ENCODE measurements at regions not wholly inside any gene's neighbourhood (a gene's known extent, or its start where the extent isn't known, plus 50 kb on each side); places are given as distances from the start of the nearest gene placed in this dataset.
"Not testable (repeated sequence)": the region's sequence is repeated elsewhere in the genome, so short reads cannot be mapped to it uniquely, and the experiment has no call there.

DNA sequence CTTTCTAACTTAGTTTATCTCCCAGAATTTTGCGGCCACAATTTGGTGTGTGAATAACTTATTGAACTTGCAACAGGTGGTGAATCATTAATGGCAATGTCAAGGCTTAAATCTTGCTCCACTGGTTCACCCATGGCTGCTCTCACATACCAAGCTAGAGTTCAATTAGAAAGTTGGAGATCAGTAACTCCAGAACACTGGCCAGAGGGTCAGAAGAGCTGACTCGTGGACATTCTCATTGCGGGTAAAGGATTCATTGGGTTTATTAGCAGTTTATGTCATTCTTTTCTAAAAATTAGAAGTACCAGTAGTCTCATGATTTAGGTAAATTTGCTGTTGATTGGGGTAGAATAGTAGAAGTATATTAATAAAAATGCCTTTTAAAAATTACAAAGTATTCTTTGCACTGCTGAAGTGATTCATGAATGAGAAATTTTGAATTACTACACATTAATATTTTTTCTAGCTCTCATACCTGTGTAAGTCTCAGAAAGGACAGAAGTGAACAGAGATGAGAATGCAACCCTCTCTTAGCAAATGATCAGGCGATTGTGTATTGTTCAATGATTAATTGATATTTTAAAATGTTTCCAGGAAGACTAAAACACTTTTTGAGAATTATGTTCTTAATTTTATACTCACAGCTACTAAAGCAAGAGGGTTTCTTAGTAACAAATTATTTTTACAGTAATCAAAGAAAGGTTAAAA is 142.0 kb downstream of the SYT15 start:
- ATAC-seq (replicated peaks in 6 of 8); H3K4me3 ChIP-seq; H3K4me1 ChIP-seq (replicated peaks in 1 of 2); H3K27ac ChIP-seq; in situ Hi-C loops (cut with MboI; ENCODE audit: low pct_unique_long_range_greater_than_20kb in 2 of 9, low sequenced_read_pairs in 9 of 9, unreplicated experiment in 9 of 9): not testable (repeated sequence)
- 0 to 100% (median 50%) methylated on average over 1 to 2 of the region's 4 CpGs; no CpG with 5 or more reads in 5 of the 10 experiments for WGBS, 10 experiments

DNA sequence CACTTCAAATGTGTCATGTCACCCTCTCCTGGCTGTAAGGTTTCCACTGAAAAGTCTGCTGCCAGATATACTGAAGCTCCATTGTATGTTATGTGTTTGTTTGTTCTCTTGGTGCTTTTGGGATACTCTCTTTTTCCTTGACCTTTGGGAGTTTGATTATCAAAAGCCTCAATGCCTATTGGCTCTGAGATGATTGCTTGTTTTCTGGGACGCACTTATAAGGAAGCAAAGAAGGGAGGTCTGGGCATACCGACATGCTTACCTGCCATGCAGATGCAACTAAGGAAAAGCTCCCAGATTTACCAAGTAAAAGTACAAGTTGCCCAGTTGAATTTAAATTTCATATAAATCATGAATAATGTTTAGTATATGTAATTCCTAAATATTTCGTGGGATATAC is 145.3 kb downstream of the SYT15 start:
- H3K4me1 ChIP-seq (replicated peaks in 1 of 2); H3K4me3 ChIP-seq; H3K27ac ChIP-seq; in situ Hi-C loops (cut with MboI; ENCODE audit: low pct_unique_long_range_greater_than_20kb in 2 of 9, low sequenced_read_pairs in 9 of 9, unreplicated experiment in 9 of 9); ATAC-seq (replicated peaks in 6 of 8): not testable (repeated sequence)
- WGBS, 10 experiments: 57 to 100% (median 82%) methylated on average over 1 to 3 of the region's 3 CpGs; no CpG with 5 or more reads in 4 of the 10 experiments

DNA sequence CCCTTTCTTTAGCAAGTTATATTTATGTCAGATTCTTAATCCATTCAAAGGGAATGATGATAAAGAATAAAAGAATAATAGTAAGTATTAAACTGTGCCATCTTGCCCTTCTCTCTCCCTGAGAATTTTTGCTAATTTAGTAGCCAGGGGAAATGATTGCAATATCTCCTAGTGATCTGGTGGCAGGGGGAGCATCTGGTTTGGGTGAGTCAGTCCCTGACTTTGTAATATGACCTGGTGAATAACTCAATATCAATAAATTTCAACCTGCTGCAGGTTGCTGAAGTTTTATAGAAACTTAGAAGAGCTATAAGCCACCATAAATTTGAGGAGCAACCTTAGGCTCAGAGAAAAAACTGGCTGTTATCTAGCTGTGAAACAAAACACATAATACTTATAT is 149.4 kb downstream of the SYT15 start:
- in situ Hi-C loops (cut with MboI; ENCODE audit: low pct_unique_long_range_greater_than_20kb in 2 of 9, low sequenced_read_pairs in 9 of 9, unreplicated experiment in 9 of 9): not testable (repeated sequence)

DNA sequence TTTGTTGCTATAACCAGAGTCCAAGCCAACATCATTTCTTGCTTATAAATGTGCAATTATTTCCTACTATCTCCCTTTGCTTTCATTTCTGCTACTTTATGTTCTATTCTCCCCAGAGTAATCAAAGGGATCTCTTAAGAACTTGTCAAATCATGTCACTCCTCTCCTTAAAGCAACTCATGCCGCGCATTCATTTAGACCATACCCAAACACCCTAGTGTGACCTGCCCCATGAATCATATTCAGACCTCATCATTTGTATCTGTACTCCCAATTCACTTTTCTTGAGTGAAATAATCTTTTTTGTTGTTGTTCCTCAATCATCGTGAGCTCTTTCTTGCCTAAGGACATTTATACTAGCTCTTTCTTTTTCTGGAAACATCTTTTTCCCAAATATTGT is 151.8 kb downstream of the SYT15 start:
- ATAC-seq (replicated peaks in 6 of 8): peak in 2 of 8 experiments; percentile 39 to 78
- H3K4me1 ChIP-seq (replicated peaks in 1 of 2); H3K4me3 ChIP-seq; H3K27ac ChIP-seq; in situ Hi-C loops (cut with MboI; ENCODE audit: low pct_unique_long_range_greater_than_20kb in 2 of 9, low sequenced_read_pairs in 9 of 9, unreplicated experiment in 9 of 9): not testable (repeated sequence)
- WGBS, 10 experiments: no CpG with 5 or more reads among the region's 3 CpGs

More for the DNA sequence above, 149.4 kb downstream of the SYT15 start:
- H3K4me3 ChIP-seq; H3K4me1 ChIP-seq (replicated peaks in 1 of 2); ATAC-seq (replicated peaks in 6 of 8); H3K27ac ChIP-seq: not testable (repeated sequence)

DNA sequence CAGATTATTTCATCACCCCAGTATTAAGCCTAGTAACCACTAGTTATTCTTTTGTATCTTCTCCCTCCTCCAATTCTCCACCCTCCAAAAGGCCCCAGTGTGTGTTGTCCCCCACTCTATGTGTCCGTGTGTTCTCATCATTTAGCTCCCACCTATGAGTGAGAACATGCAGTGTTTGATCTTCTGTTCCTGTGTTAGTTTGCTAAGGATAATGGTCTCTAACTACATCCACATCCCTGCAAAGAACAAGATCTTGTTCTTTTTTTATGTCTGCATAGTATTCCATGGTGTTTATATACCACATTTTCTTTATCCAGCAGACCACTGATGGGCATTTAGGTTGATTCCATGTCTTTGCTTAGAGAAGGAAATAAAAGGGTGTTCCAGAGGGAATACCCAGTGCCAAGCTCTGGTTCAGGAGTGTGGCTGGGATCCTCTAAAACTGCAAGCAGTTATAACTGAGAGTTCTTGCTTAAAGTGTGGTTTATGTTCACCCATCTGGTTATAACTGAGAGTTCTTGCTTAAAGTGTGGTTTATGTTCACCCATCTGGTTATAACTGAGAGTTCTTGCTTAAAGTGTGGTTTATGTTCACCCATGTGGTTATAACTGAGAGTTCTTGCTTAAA is 154.8 kb downstream of the SYT15 start:
- no CpG with 5 or more reads among the region's 1 CpG for WGBS, 10 experiments
- H3K4me3 ChIP-seq; ATAC-seq (replicated peaks in 6 of 8); in situ Hi-C loops (cut with MboI; ENCODE audit: low pct_unique_long_range_greater_than_20kb in 2 of 9, low sequenced_read_pairs in 9 of 9, unreplicated experiment in 9 of 9); H3K4me1 ChIP-seq (replicated peaks in 1 of 2); H3K27ac ChIP-seq: not testable (repeated sequence)

DNA sequence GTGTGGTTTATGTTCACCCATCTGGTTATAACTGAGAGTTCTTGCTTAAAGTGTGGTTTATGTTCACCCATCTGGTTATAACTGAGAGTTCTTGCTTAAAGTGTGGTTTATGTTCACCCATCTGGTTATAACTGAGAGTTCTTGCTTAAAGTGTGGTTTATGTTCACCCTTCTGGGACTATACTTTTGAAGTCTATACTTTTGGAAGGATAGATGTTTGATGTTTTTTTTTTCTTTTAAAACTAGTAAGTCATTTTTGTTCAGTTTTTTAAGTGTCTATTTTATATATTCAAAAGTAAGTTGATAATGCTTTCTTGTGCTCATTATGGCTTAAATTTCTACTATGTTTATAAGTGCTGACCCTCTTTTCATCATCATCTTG is 155.3 kb downstream of the SYT15 start:
- H3K27ac ChIP-seq; ATAC-seq (replicated peaks in 6 of 8); H3K4me3 ChIP-seq; in situ Hi-C loops (cut with MboI; ENCODE audit: low pct_unique_long_range_greater_than_20kb in 2 of 9, low sequenced_read_pairs in 9 of 9, unreplicated experiment in 9 of 9); H3K4me1 ChIP-seq (replicated peaks in 1 of 2): not testable (repeated sequence)

DNA sequence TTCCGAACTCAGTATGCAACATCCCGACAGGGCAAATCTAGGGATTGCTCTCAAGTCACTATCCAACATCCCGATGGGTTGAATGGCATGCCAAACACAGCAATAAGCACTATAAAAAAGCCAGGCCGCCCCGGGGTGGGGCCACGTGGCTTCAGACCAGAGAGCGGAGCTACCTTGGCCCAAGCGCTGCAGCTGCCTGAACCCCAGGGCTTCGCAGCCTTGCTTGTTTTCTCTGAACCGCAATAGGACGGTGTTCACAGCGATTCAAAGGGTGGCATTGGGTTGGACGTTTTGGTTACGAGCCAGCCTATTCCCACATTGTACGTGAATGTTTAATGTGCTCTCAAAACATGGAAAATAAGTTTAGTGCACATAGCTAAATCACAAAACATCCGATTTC is 161.0 kb downstream of the SYT15 start:
- H3K27ac ChIP-seq; ATAC-seq (replicated peaks in 6 of 8); in situ Hi-C loops (cut with MboI; ENCODE audit: low pct_unique_long_range_greater_than_20kb in 2 of 9, low sequenced_read_pairs in 9 of 9, unreplicated experiment in 9 of 9); H3K4me1 ChIP-seq (replicated peaks in 1 of 2); H3K4me3 ChIP-seq: not testable (repeated sequence)
- no CpG with 5 or more reads among the region's 16 CpGs for WGBS, 10 experiments

DNA sequence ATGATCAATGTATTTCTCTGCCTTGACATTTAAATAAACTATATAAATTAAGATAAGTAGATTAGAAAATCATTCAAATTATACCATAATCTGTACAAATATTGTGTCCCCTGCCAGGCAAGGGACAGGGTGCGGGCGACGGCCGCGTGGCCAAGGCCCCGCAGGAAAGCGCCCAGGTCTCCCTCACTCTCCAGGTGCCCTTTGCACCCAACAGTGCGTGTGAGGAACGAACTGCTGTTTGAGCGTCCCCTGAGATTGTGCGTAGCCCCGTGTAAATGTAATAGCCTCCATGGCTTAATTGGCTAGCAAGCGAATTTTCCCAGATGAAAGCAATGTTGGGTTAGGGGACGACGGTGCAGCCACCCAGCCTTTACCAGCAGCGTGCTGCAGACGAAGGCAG is 161.4 kb downstream of the SYT15 start:
- H3K4me3 ChIP-seq; H3K27ac ChIP-seq; in situ Hi-C loops (cut with MboI; ENCODE audit: low pct_unique_long_range_greater_than_20kb in 2 of 9, low sequenced_read_pairs in 9 of 9, unreplicated experiment in 9 of 9); ATAC-seq (replicated peaks in 6 of 8); H3K4me1 ChIP-seq (replicated peaks in 1 of 2): not testable (repeated sequence)
- no CpG with 5 or more reads among the region's 17 CpGs for WGBS, 10 experiments

DNA sequence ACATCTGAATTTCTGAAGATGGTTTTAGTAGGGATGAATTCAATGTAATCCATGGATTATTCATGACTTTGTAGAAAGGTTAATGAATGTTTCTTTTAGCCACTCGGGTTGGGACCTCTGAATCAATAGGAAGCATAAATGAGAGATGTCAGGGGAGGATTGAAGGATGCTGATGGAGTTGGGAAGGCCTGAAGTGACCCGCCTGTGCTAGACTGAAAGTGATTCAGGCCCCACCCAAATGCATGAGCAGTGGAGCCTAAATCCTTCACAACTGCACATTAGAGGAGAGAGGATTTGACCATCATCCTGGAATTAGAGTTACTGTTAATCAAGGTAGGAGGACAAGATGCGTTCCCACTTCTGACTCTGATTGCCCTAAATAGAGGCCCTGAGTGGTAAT is 162.2 kb upstream of the PTPN20 start:
- H3K4me1 ChIP-seq (replicated peaks in 1 of 2); H3K27ac ChIP-seq; H3K4me3 ChIP-seq; in situ Hi-C loops (cut with MboI; ENCODE audit: low pct_unique_long_range_greater_than_20kb in 2 of 9, low sequenced_read_pairs in 9 of 9, unreplicated experiment in 9 of 9): not testable (repeated sequence)
- ATAC-seq (replicated peaks in 6 of 8): peak in 2 of 8 experiments; percentile 59 to 88
- WGBS, 10 experiments: no CpG with 5 or more reads among the region's 3 CpGs

DNA sequence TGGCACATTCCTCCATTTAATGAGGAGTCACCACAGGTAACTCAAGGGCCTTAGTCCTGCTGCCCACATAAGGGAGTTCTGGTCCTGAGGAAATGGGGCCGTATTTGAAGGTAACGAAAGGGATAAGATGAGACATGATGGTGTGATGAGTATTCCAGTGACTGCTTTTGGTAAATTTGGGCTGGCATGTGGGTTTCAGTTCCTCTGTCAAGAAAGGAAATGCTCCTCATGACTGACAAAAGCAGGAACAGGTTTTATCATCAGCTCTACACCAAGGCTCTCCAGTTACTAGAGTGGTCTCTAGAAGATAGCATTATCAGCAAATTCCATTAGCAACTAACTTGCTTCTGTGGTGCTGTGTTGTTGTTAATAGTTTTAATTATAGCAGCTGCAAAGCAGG is 161.8 kb upstream of the PTPN20 start:
- in situ Hi-C loops (cut with MboI; ENCODE audit: low pct_unique_long_range_greater_than_20kb in 2 of 9, low sequenced_read_pairs in 9 of 9, unreplicated experiment in 9 of 9); H3K4me1 ChIP-seq (replicated peaks in 1 of 2); H3K27ac ChIP-seq; ATAC-seq (replicated peaks in 6 of 8); H3K4me3 ChIP-seq: not testable (repeated sequence)
- WGBS, 10 experiments: no CpG with 5 or more reads among the region's 2 CpGs

DNA sequence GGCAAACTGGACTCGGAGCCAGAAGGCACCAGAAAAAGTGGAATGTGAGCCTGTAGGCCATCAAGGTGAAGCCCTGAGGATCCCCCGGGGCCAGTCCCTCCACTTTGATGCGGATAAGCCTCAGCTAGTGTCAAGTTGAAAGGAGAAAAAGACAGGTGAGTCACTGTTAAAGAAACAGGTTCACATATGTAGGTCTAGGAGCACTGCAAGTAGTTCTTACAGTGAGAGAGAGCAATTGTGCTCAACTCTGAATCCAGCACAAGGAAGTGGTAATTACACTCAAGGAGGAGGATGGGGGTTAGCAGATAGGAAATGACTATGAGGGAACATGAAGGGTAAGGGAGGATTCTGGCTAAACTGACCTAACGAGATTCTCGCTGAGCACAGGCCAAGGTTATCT is 157.5 kb upstream of the PTPN20 start:
- H3K4me1 ChIP-seq (replicated peaks in 1 of 2); H3K27ac ChIP-seq; in situ Hi-C loops (cut with MboI; ENCODE audit: low pct_unique_long_range_greater_than_20kb in 2 of 9, low sequenced_read_pairs in 9 of 9, unreplicated experiment in 9 of 9); ATAC-seq (replicated peaks in 6 of 8); H3K4me3 ChIP-seq: not testable (repeated sequence)
- no CpG with 5 or more reads among the region's 5 CpGs for WGBS, 10 experiments

DNA sequence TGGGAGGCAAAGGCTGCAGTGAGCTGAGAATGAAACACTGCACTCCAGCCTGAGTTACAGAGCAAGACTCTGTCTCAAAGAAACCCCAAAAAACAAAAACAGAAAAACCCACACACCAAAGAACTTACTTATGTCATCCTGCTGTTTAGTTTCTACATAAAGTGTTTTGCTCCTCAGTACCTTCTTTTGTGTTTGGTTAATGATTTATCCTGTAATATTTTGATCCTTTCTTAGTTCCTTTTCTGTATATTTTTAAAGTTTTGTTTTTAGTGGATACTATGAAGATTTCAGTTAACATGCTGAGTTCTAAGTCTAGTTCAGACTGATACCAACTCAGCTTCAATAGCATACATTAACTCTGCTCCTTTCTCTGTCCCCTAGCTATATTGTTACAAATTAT is 149.8 kb upstream of the PTPN20 start:
- in situ Hi-C loops (cut with MboI; ENCODE audit: low pct_unique_long_range_greater_than_20kb in 2 of 9, low sequenced_read_pairs in 9 of 9, unreplicated experiment in 9 of 9); H3K27ac ChIP-seq: not testable (repeated sequence)

DNA sequence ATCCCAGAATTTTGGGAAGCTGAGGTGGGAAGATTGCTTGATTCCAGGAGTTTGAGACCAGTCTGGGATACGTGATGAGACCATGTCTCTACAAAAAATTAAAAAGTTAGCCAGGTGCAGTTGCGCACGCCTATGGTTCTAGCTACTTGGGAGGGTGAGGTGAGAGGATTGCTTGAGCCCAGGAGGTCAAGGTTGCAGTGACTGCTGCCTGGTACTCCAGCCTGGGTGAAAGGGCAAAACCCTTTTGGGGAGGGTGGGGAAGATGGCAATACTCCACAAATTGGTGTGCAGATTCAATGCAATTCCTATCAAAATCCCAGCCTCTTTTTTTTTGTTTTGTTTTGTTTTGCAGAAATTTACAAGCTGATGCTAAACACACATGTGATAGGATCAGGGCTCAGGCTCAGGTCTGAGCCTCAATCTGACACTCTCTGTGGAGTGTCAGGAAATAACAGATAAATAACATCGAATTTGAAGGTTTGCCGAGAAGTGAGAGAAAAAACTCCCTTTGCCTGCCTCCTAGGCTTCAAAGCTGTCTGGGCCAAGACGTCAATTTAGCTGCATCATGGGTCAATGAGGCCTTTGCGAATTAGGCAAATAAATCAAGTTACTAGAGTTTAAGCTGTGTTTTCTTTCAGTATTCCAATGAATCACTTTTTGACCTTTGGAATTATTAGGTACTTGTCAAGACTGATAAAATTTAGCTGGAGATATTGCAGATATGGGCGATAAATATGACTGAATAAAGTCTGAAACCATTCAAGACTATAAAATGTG is 142.5 kb upstream of the PTPN20 start:
- H3K27ac ChIP-seq; H3K4me1 ChIP-seq (replicated peaks in 1 of 2); in situ Hi-C loops (cut with MboI; ENCODE audit: low pct_unique_long_range_greater_than_20kb in 2 of 9, low sequenced_read_pairs in 9 of 9, unreplicated experiment in 9 of 9); H3K4me3 ChIP-seq; ATAC-seq (replicated peaks in 6 of 8): not testable (repeated sequence)
- no CpG with 5 or more reads among the region's 8 CpGs for WGBS, 10 experiments

More for the DNA sequence above, 149.8 kb upstream of the PTPN20 start:
- not testable (repeated sequence) for H3K4me3 ChIP-seq; ATAC-seq (replicated peaks in 6 of 8); H3K4me1 ChIP-seq (replicated peaks in 1 of 2)

All from motor neuron (in vitro differentiated cells).